ENCODE measurements at regions not wholly inside any gene's neighbourhood (a gene's known extent, or its start where the extent isn't known, plus 50 kb on each side); places are given as distances from the start of the nearest gene placed in this dataset.

DNA sequence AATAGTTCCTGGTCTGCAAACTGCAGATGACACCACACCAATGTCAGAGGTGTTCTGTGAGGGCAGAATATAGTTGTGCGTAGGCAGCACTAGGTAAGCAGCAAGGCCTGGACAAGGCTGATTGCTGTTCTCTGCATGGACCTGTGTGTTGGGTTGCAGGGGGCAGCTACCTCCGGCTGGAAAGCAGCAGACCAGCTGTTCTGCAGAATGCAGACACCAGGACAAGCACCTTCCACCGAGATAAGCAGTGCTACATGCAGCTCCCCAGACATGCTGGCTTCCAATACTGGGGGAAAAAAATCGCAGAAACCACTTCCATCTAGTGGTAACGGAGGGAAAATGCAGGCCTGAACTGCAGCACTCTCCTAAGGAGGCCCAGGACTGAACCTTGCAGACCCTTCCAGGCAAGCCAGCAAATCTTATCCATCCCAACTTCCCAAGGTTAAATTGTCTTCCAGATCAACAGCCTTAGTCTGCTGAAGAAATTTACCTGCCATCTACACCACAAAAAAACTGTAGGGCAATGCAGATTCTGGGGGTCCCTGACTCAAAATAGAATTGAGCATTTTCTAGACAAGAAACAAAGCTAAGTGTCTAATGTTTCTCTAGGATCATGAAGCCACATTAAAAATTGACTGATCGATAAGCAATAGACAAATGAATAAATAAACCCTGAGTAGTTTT lies 50.5 kb upstream of the COBL start:
- Mint-ChIP-seq H3K27ac (ENCODE audit: low read depth) (no peak overlapping the region), H3K36me3 (ENCODE audit: insufficient read depth) (peaks cover under 1% of the 10 kb centered on the region), H3K4me3 (no peak overlapping the region), H3K4me1 (no peaks in the 10 kb centered on the region), H3K9me3 (peaks cover 9% of the 10 kb centered on the region), H3K27me3 (no peaks in the 10 kb centered on the region)
- ATAC-seq (replicated peaks; ENCODE audit: extremely low read depth, poor library complexity, severe bottlenecking) (no peak), DNase-seq (ENCODE audit: low spot score in 2 of 2) (no peak)

Data from central memory CD8-positive, alpha-beta T cell (primary cell).